Aorta (tissue), 5 donors: ENCODE measurements at regions not wholly inside any gene's neighbourhood (a gene's known extent, or its start where the extent isn't known, plus 50 kb on each side); places are given as distances from the start of the nearest gene placed in this dataset.

ENCODE experiments used
- ATAC-seq: fragments of 200-7000 bp; cut with Tn5 transposase; one replicate; pipeline ENCODE4 v1.9.1; 2022; ENCODE audit warnings: moderate library complexity; ENCODE audit not compliant: low FRiP score
- DNase-seq, 2 donors: peaks; one replicate each; pipeline ENCODE4 v3.0.0-alpha.2; 2020
- H3K27ac ChIP-seq, 2 donors: one replicate each; pipeline ENCODE4 v1.5.1; 2013; ENCODE audit warnings: low read length in 2 of 2, mild to moderate bottlenecking in 2 of 2, moderate library complexity in 2 of 2, control low read depth in 1 of 2, inconsistent platforms in 1 of 2, low read depth in 1 of 2
- H3K27me3 ChIP-seq, 2 donors: one replicate each; pipeline ENCODE4 v1.6.1; 2013; ENCODE audit warnings: control low read depth in 1 of 2, low read length in 1 of 2, mild to moderate bottlenecking in 1 of 2, moderate library complexity in 1 of 2; ENCODE audit not compliant: insufficient read depth in 2 of 2, control insufficient read depth in 1 of 2
- H3K36me3 ChIP-seq, 2 donors: one replicate each; pipeline ENCODE4 v1.6.1; 2013; ENCODE audit warnings: control low read depth in 1 of 2, low read length in 1 of 2, mild to moderate bottlenecking in 1 of 2; ENCODE audit not compliant: insufficient read depth in 2 of 2, control insufficient read depth in 1 of 2
- H3K4me1 ChIP-seq, 2 donors: one replicate each; pipeline ENCODE4 v1.6.1; 2013; ENCODE audit warnings: low read length in 2 of 2, control low read depth in 1 of 2, mild to moderate bottlenecking in 1 of 2, moderate library complexity in 1 of 2; ENCODE audit not compliant: insufficient read depth in 2 of 2, control insufficient read depth in 1 of 2
- H3K4me3 ChIP-seq, 2 donors: one replicate each; pipeline ENCODE4 v1.5.1; 2013; ENCODE audit warnings: low read length in 2 of 2, control low read depth in 1 of 2, mild to moderate bottlenecking in 1 of 2
- H3K9me3 ChIP-seq: one replicate; pipeline ENCODE4 v1.6.1; 2013; ENCODE audit warnings: mild to moderate bottlenecking, low read length; ENCODE audit not compliant: control insufficient read depth
- WGBS, 2 donors: extraction: QIAGEN DNeasy Blood & Tissue Kit; methylation state at CpG; one replicate each; pipeline ENCODE4 v1.1.7; 2013; 5-methylcytosine and 5-hydroxymethylcytosine counted together
- intact Hi-C, 2 donors: fragments of 100-400 bp; cut with DNase I; formaldehyde crosslinking; loops; one replicate each; pipeline versions ENCODE4 v1.14.2 to v1.15.0; 2022
- donor health status: healthy with polysubstance abuse.
- donor health status: Bipolar disorder and iron deficiency.
- donor health status: DM: no; HTN: no; CAD: no.
- donor health status: DM: no; HTN: no; CAD: no.
- donor health status: DM: yes; HTN: yes; CAD: no.

GRCh38 chr10:3362394-3362793 lies 189.8 kb upstream of the PITRM1 start:
- H3K27me3 ChIP-seq: no peaks in the 10 kb centered on the region
- H3K27ac ChIP-seq: no peak overlapping the region
- no peak overlapping the region for H3K4me3 ChIP-seq
- ATAC-seq: no peak
- H3K4me1 ChIP-seq: no peaks in the 10 kb centered on the region
- DNase-seq: no peak
- intact Hi-C loops: no loop called here
- H3K9me3 ChIP-seq: no peaks in the 10 kb centered on the region
- H3K36me3 ChIP-seq: no peaks in the 10 kb centered on the region

GRCh38 chr10:3361640-3362039 lies 189.1 kb upstream of the PITRM1 start:
- Histone ChIP-seq H3K4me1 (no peaks in the 10 kb centered on the region), H3K4me3 (no peak overlapping the region), H3K27me3 (no peaks in the 10 kb centered on the region), H3K36me3 (no peaks in the 10 kb centered on the region), H3K9me3 (no peaks in the 10 kb centered on the region), H3K27ac (no peak overlapping the region)
- intact Hi-C loops: no loop called here
- 77 to 97% methylated on average over 3 of the region's 3 CpGs for WGBS, 2 donors
- no peak for DNase-seq
- ATAC-seq: no peak

GRCh38 chr10:3357737-3358136 lies 185.2 kb upstream of the PITRM1 start:
- Histone ChIP-seq H3K4me3 (no peak overlapping the region), H3K4me1 (no peaks in the 10 kb centered on the region), H3K27ac (no peak overlapping the region), H3K27me3 (no peaks in the 10 kb centered on the region), H3K9me3 (no peaks in the 10 kb centered on the region), H3K36me3 (no peaks in the 10 kb centered on the region)
- no peak for ATAC-seq
- intact Hi-C loops: no loop called here
- DNase-seq: peak in 1 of 2 donors; percentile 58
- WGBS, 2 donors: 95 to 97% methylated on average over 4 of the region's 4 CpGs

- Histone ChIP-seq H3K36me3 (no peaks in the 10 kb centered on the region), H3K9me3 (no peaks in the 10 kb centered on the region), H3K27ac (no peak overlapping the region), H3K27me3 (no peaks in the 10 kb centered on the region), H3K4me1 (no peaks in the 10 kb centered on the region), H3K4me3 (no peak overlapping the region)
- 94 to 97% methylated on average over 9 of the region's 9 CpGs for WGBS, 2 donors
- ATAC-seq: no peak
- intact Hi-C loops: no loop called here
- no peak for DNase-seq
These were observed 183.0 kb upstream of the PITRM1 start for GRCh38 chr10:3355536-3355935.

- Histone ChIP-seq H3K27ac (no peak overlapping the region), H3K4me1 (no peaks in the 10 kb centered on the region), H3K36me3 (no peaks in the 10 kb centered on the region), H3K27me3 (no peaks in the 10 kb centered on the region), H3K9me3 (no peaks in the 10 kb centered on the region), H3K4me3 (no peak overlapping the region)
- no peak for DNase-seq
- WGBS, 2 donors: 98% methylated on average over 3 of the region's 3 CpGs
- no peak for ATAC-seq
- intact Hi-C loops: no loop called here
These were observed 181.8 kb upstream of the PITRM1 start for GRCh38 chr10:3354174-3354900.

GRCh38 chr10:3353235-3353634 lies 180.7 kb upstream of the PITRM1 start:
- no peaks in the 10 kb centered on the region for H3K9me3 ChIP-seq
- no peak overlapping the region for H3K4me3 ChIP-seq
- intact Hi-C loops: no loop called here
- H3K36me3 ChIP-seq: no peaks in the 10 kb centered on the region
- no peaks in the 10 kb centered on the region for H3K4me1 ChIP-seq
- no peak overlapping the region for H3K27ac ChIP-seq
- no peak for DNase-seq
- no peaks in the 10 kb centered on the region for H3K27me3 ChIP-seq
- ATAC-seq: no peak
- 4 to 14% methylated on average over 2 of the region's 2 CpGs for WGBS, 2 donors

- intact Hi-C loops: no loop called here
- Histone ChIP-seq H3K4me3 (no peak overlapping the region), H3K27ac (no peak overlapping the region), H3K9me3 (no peaks in the 10 kb centered on the region), H3K4me1 (no peaks in the 10 kb centered on the region), H3K27me3 (no peaks in the 10 kb centered on the region), H3K36me3 (no peaks in the 10 kb centered on the region)
- 78 to 85% methylated on average over 14 of the region's 14 CpGs for WGBS, 2 donors
- DNase-seq (no peak), ATAC-seq (no peak)
These were observed 178.2 kb upstream of the PITRM1 start for GRCh38 chr10:3350617-3351258.

- H3K27me3 ChIP-seq: no peaks in the 10 kb centered on the region
- ATAC-seq: no peak
These were observed 177.6 kb upstream of the PITRM1 start for GRCh38 chr10:3350205-3350604.

GRCh38 chr10:3348564-3348963 lies 176.0 kb upstream of the PITRM1 start:
- no peaks in the 10 kb centered on the region for H3K4me1 ChIP-seq
- intact Hi-C loops: no loop called here
- WGBS, 2 donors: 96% methylated on average over 6 of the region's 6 CpGs

More at GRCh38 chr10:3350205-3350604, 177.6 kb upstream of the PITRM1 start:
- DNase-seq: no peak
- no peaks in the 10 kb centered on the region for H3K36me3 ChIP-seq
- WGBS, 2 donors: 96 to 99% methylated on average over 11 of the region's 11 CpGs
- H3K27ac ChIP-seq: no peak overlapping the region
- no peaks in the 10 kb centered on the region for H3K9me3 ChIP-seq
- intact Hi-C loops: no loop called here
- no peaks in the 10 kb centered on the region for H3K4me1 ChIP-seq
- H3K4me3 ChIP-seq: no peak overlapping the region

More at GRCh38 chr10:3348564-3348963, 176.0 kb upstream of the PITRM1 start:
- H3K27me3 ChIP-seq: no peaks in the 10 kb centered on the region
- ATAC-seq: no peak
- no peaks in the 10 kb centered on the region for H3K9me3 ChIP-seq
- no peak overlapping the region for H3K4me3 ChIP-seq
- H3K27ac ChIP-seq: no peak overlapping the region
- no peaks in the 10 kb centered on the region for H3K36me3 ChIP-seq
- no peak for DNase-seq
